Smooth muscle cell (in vitro differentiated cells): ENCODE measurements at regions not wholly inside any gene's neighbourhood (a gene's known extent, or its start where the extent isn't known, plus 50 kb on each side); places are given as distances from the start of the nearest gene placed in this dataset.
A peak's percentile ranks its signal among the peaks of the same experiment; 100 is the strongest.

Experiments used
- DNase-seq: peaks from one replicate; lab custom pipeline; 2025; ENCODE audit not compliant: unreplicated experiment; lab: John Stamatoyannopoulos, UW
- H2AFZ ChIP-seq: fragments of 200-600 bp; sonication (generic); 2 replicates; pipeline ENCODE4 v1.6.0; 2016; ENCODE audit warnings: antibody characterized with exemption, low read depth, mild to moderate bottlenecking
- H3F3A ChIP-seq: fragments of 200-600 bp; sonication (generic); 2 replicates; pipeline ENCODE4 v1.6.0; 2017; ENCODE audit warnings: antibody characterized with exemption, low read depth
- H3K27ac ChIP-seq: fragments of 200-600 bp; sonication (generic); 2 replicates; pipeline ENCODE4 v1.5.1; 2016; ENCODE audit warnings: low read depth, mild to moderate bottlenecking
- H3K27me3 ChIP-seq: fragments of 200-600 bp; sonication (generic); 2 replicates; pipeline ENCODE4 v1.6.1; 2016; ENCODE audit warnings: low read depth, mild to moderate bottlenecking
- H3K36me3 ChIP-seq: fragments of 200-600 bp; sonication (generic); 2 replicates; pipeline ENCODE4 v1.5.1; 2016; ENCODE audit warnings: low read depth
- H3K4me1 ChIP-seq: fragments of 200-600 bp; sonication (generic); 2 replicates; pipeline ENCODE4 v1.5.1; 2016; ENCODE audit warnings: low read depth
- H3K4me2 ChIP-seq: fragments of 200-600 bp; sonication (generic); 2 replicates; pipeline ENCODE4 v1.6.0; 2016; ENCODE audit warnings: mild to moderate bottlenecking
- H3K4me3 ChIP-seq: fragments of 200-600 bp; sonication (generic); 2 replicates; pipeline ENCODE4 v1.5.1; 2016; ENCODE audit warnings: mild to moderate bottlenecking
- H3K79me2 ChIP-seq: fragments of 200-600 bp; sonication (generic); 2 replicates; pipeline ENCODE4 v1.6.0; 2016; ENCODE audit warnings: low read depth, mild to moderate bottlenecking
- H3K9ac ChIP-seq: fragments of 200-600 bp; sonication (generic); 2 replicates; pipeline ENCODE4 v1.6.0; 2016; ENCODE audit warnings: low read depth
- H3K9me3 ChIP-seq: fragments of 200-600 bp; sonication (generic); replicated peaks from 2 replicates; pipeline ENCODE4 v1.5.1; 2016; ENCODE audit warnings: low read depth
- H4K20me1 ChIP-seq: fragments of 200-600 bp; sonication (generic); 2 replicates; pipeline ENCODE4 v1.6.0; 2016; ENCODE audit warnings: low read depth
- WGBS: methylation state at CpG from one replicate; pipeline ENCODE4 v1.1.7; 2016; ENCODE audit warnings: low lambda C conversion rate; 5-methylcytosine and 5-hydroxymethylcytosine counted together
- TF ChIP-seq, protein P1 (sequence below): fragments of 200-600 bp; sonication (generic); IDR thresholded peaks from 2 replicates; pipeline ENCODE4 v1.5.1; 2017; ENCODE audit warnings: borderline replicate concordance, mild to moderate bottlenecking, antibody characterized with exemption; ENCODE audit not compliant: insufficient read depth, poor library complexity, severe bottlenecking

DNA sequence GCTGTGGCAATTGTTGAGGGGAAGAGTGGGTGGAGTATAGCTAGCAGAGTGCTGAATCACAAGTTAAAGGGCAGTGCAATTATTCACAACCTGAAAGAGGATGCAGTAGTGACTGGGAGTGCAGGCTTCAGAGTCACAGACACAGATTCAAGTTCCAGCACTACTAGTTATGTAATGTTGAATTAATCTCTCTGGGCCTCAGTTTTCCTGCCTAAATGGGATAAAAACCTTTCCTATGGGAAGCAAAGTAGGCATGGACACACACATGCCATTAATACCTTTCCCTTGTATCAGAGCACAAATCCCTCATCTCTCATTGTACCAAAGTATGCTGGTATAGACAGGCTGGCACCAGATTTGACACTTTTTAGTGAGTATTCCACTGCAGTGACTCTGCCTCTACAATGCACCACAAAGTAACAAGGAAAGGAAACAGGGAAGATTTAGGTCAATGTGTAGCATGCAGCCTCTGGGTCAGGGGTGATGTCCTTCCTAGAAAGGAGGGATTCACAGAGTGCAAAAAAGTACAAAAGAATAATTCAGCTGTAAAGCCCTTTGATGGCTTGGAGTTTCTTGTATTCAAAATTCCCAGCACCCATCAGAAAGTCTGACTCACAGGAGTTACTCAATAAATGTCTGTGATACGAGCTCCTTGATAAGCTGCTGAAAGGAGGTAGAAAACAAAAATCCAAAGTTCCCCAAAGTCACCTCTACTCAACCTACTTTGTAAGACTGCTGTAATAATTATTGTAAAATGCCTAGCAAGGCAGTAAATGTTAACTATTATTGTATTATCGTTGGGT, 507.5 kb upstream of the TGFBR2 start:
- H3K4me2 ChIP-seq: peak overlapping the region; percentile 22
- H4K20me1 ChIP-seq: no peaks in the 10 kb centered on the region
- H3K27me3 ChIP-seq: no peaks in the 10 kb centered on the region
- no peaks in the 10 kb centered on the region for H3K36me3 ChIP-seq
- DNase-seq: no peak
- H3K9me3 ChIP-seq: no peaks in the 10 kb centered on the region
- no peaks in the 10 kb centered on the region for H3K4me1 ChIP-seq
- no peaks in the 10 kb centered on the region for H3K79me2 ChIP-seq
- no peak overlapping the region for H3K9ac ChIP-seq
- peak overlapping the region; percentile 15 for H3K27ac ChIP-seq
- H3F3A ChIP-seq: no peaks in the 10 kb centered on the region
- no peak overlapping the region for H2AFZ ChIP-seq
- WGBS: 46% methylated on average over 2 of the region's 2 CpGs
- no peak overlapping the region for H3K4me3 ChIP-seq
- TF ChIP-seq, protein P1, sequence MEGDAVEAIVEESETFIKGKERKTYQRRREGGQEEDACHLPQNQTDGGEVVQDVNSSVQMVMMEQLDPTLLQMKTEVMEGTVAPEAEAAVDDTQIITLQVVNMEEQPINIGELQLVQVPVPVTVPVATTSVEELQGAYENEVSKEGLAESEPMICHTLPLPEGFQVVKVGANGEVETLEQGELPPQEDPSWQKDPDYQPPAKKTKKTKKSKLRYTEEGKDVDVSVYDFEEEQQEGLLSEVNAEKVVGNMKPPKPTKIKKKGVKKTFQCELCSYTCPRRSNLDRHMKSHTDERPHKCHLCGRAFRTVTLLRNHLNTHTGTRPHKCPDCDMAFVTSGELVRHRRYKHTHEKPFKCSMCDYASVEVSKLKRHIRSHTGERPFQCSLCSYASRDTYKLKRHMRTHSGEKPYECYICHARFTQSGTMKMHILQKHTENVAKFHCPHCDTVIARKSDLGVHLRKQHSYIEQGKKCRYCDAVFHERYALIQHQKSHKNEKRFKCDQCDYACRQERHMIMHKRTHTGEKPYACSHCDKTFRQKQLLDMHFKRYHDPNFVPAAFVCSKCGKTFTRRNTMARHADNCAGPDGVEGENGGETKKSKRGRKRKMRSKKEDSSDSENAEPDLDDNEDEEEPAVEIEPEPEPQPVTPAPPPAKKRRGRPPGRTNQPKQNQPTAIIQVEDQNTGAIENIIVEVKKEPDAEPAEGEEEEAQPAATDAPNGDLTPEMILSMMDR: no peak

DNA sequence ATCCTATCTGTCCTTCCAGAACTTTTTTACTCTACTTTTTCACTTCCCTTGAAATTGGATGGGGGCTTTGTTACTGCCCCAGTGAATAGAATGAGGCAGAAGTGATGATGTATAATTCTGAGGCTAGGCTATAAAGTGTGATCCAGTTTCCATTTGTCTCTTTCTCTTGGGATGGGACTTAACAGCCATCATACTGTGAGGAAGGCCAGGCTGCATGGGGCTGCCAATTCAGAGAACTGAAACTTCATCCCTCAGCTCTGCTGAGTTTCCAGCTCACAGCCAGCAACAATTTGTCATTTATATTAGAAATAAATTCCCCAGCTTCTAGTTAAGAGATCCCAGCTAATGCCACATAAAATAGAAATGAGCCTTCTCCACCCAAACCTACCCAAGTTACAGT, 504.0 kb upstream of the TGFBR2 start:
- DNase-seq: no peak
- Histone ChIP-seq H3K27me3 (no peaks in the 10 kb centered on the region), H3K27ac (no peak overlapping the region), H2AFZ (no peak overlapping the region), H4K20me1 (no peaks in the 10 kb centered on the region), H3K4me1 (no peaks in the 10 kb centered on the region), H3K9me3 (no peaks in the 10 kb centered on the region), H3F3A (no peaks in the 10 kb centered on the region), H3K4me3 (no peak overlapping the region), H3K9ac (no peak overlapping the region), H3K79me2 (no peaks in the 10 kb centered on the region), H3K36me3 (no peaks in the 10 kb centered on the region), H3K4me2 (no peak overlapping the region)
- TF ChIP-seq, protein P1: no peak

DNA sequence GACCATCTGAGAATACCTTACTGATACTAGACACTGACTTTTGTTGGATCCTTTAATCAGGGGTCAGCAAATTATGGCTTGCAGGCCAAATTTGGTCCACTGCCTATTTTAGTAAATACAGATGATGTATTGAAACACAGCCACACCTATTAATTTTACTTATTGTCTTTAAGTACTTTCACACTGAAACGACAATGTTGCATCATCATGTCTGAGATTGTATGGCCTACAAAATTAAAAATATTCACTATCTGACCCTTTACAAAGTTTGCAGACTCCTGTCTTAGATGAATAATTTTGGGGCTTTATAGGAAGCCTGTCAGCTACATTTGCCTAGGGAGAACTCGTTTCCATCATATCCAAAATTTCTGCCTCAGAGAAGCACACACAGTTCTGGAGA, 503.2 kb upstream of the TGFBR2 start:
- TF ChIP-seq, protein P1: no peak
- WGBS: 89% methylated on average over 2 of the region's 2 CpGs

DNA sequence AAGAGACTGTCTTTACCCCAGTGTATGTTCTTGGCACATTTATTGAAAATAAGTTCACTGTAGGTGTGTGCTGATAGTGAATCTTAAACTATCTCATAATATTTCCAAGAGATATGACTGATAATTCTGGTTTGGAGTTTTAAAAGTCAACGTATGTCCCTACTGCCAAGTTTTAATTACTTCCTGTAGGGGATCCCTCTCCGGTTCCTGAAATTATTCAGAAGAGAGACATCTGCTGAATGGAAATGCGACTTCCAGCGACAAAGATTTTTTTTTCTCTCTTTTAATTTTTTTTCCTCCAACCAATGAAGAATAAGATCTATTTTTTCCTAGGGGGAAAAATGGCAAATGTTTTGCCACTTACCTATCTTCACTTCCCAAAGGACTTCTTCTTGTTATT, 498.9 kb upstream of the TGFBR2 start:
- H3K4me1 ChIP-seq: no peaks in the 10 kb centered on the region
- no peak overlapping the region for H3K27ac ChIP-seq
- H3K36me3 ChIP-seq: no peaks in the 10 kb centered on the region
- no peaks in the 10 kb centered on the region for H3K79me2 ChIP-seq
- TF ChIP-seq, protein P1: no peak
- no peak overlapping the region for H3K4me3 ChIP-seq
- H3K9me3 ChIP-seq: no peaks in the 10 kb centered on the region
- no peak for DNase-seq
- no peak overlapping the region for H3K9ac ChIP-seq
- no peaks in the 10 kb centered on the region for H4K20me1 ChIP-seq
- H3K4me2 ChIP-seq: no peak overlapping the region
- peak overlapping the region; percentile 12 for H2AFZ ChIP-seq
- H3K27me3 ChIP-seq: no peaks in the 10 kb centered on the region
- H3F3A ChIP-seq: no peaks in the 10 kb centered on the region
- WGBS: 77% methylated on average over 4 of the region's 4 CpGs

More for the DNA sequence above, 503.2 kb upstream of the TGFBR2 start:
- no peaks in the 10 kb centered on the region for H3K27me3 ChIP-seq
- no peaks in the 10 kb centered on the region for H3F3A ChIP-seq
- no peaks in the 10 kb centered on the region for H3K36me3 ChIP-seq
- H4K20me1 ChIP-seq: no peaks in the 10 kb centered on the region
- no peak for DNase-seq
- H3K27ac ChIP-seq: no peak overlapping the region
- no peak overlapping the region for H3K4me3 ChIP-seq
- H3K4me2 ChIP-seq: no peak overlapping the region
- H3K9ac ChIP-seq: no peak overlapping the region
- H2AFZ ChIP-seq: no peak overlapping the region
- no peaks in the 10 kb centered on the region for H3K9me3 ChIP-seq
- no peaks in the 10 kb centered on the region for H3K79me2 ChIP-seq
- no peaks in the 10 kb centered on the region for H3K4me1 ChIP-seq
